Caco-2 (cell line): ENCODE measurements at regions not wholly inside any gene's neighbourhood (a gene's known extent, or its start where the extent isn't known, plus 50 kb on each side); places are given as distances from the start of the nearest gene placed in this dataset.

Source experiments
- BruUV-seq: library from RNA; stranded (reverse); fragments of 400-500 nt; replicated peaks from 2 replicates; lab custom pipeline; 2021; lab: Mats Ljungman, UMichigan
- CTCF ChIA-PET: fragments of 300-600 bp; sonication (Branson Sonifier 250); formaldehyde crosslinking; loops from one replicate; lab custom pipeline; 2022; ENCODE audit warnings: antibody characterized with exemption; lab: Charles Lee
- POLR2A ChIA-PET: fragments of 300-600 bp; sonication (Branson Sonifier 250); formaldehyde crosslinking; loops from one replicate; lab custom pipeline; 2022; ENCODE audit warnings: antibody characterized with exemption; lab: Charles Lee
- DNase-seq, 2 experiments: peaks; one replicate each; pipeline versions ENCODE4 v3.0.0 to v3.0.0-alpha.2; 2020 to 2022
- H3K27me3 ChIP-seq: replicated peaks from 2 replicates; pipeline ENCODE4 v1.6.0; 2011; ENCODE audit warnings: low read length; ENCODE audit not compliant: control insufficient read depth, insufficient read depth
- H3K36me3 ChIP-seq: 2 replicates; pipeline ENCODE4 v1.5.1; 2011; ENCODE audit warnings: low read length; ENCODE audit not compliant: control insufficient read depth, insufficient read depth
- H3K4me1 ChIP-seq: fragments of 250-450 bp; sonication (Bioruptor Pico); 2 replicates; pipeline ENCODE4 v1.5.1; 2020; ENCODE audit warnings: mild to moderate bottlenecking
- H3K4me3 ChIP-seq: 2 replicates; pipeline ENCODE4 v1.5.1; 2011; ENCODE audit warnings: low read depth, mild to moderate bottlenecking, control low read depth, low read length
- H3K9me3 ChIP-seq: fragments of 250-450 bp; sonication (Bioruptor Pico); 2 replicates; pipeline ENCODE4 v1.5.1; 2020; ENCODE audit warnings: mild to moderate bottlenecking, moderate library complexity
- H3K27ac Mint-ChIP-seq: one replicate; pipeline ENCODE4 v1.8.0; 2022; ENCODE audit warnings: mixed read lengths; ENCODE audit not compliant: unreplicated experiment
- H3K27me3 Mint-ChIP-seq: one replicate; pipeline ENCODE4 v1.8.0; 2022; ENCODE audit warnings: mixed read lengths; ENCODE audit not compliant: insufficient read depth, unreplicated experiment
- H3K36me3 Mint-ChIP-seq: one replicate; pipeline ENCODE4 v1.8.0; 2022; ENCODE audit warnings: mild to moderate bottlenecking, mixed read lengths; ENCODE audit not compliant: insufficient read depth, unreplicated experiment
- H3K4me1 Mint-ChIP-seq: one replicate; pipeline ENCODE4 v1.8.0; 2022; ENCODE audit warnings: low read depth, mixed read lengths; ENCODE audit not compliant: unreplicated experiment
- H3K4me3 Mint-ChIP-seq: one replicate; pipeline ENCODE4 v1.8.0; 2022; ENCODE audit warnings: mild to moderate bottlenecking, moderate library complexity, mixed read lengths; ENCODE audit not compliant: unreplicated experiment
- H3K9me3 Mint-ChIP-seq: one replicate; pipeline ENCODE4 v1.8.0; 2022; ENCODE audit warnings: mixed read lengths; ENCODE audit not compliant: unreplicated experiment
- CTCF ChIP-seq, 2 experiments: fragments of 200-600 bp in 1 of 2; IDR thresholded peaks; 1 replicate in 1 of 2; 2 replicates in 1 of 2; pipeline versions ENCODE4 v1.5.1 to v1.8.0; 2011 to 2022; ENCODE audit warnings: antibody characterized with exemption in 1 of 2, control low read depth in 1 of 2, inconsistent platforms in 1 of 2, low read depth in 1 of 2, low read length in 1 of 2, mild to moderate bottlenecking in 1 of 2, moderate library complexity in 1 of 2; ENCODE audit not compliant: insufficient read depth in 1 of 2, severe bottlenecking in 1 of 2, unreplicated experiment in 1 of 2
- intact Hi-C: fragments of 100-400 bp; cut with micrococcal nuclease; formaldehyde crosslinking; loops from one replicate; pipeline ENCODE4 v1.10.0; 2022; ENCODE audit not compliant: unreplicated experiment

GRCh38 chr17:65477600-65477999, 83.8 kb downstream of the AXIN2 start:
- H3K36me3 ChIP-seq: no peaks in the 10 kb centered on the region; the same call in 1 of the 2 replicates
- Mint-ChIP-seq H3K27ac (no peak overlapping the region), H3K4me1 (peaks cover 9% of the 10 kb centered on the region), H3K9me3 (peaks cover 10% of the 10 kb centered on the region), H3K27me3 (no peaks in the 10 kb centered on the region), H3K36me3 (no peaks in the 10 kb centered on the region), H3K4me3 (no peak overlapping the region)
- H3K27me3 ChIP-seq: no peaks in the 10 kb centered on the region
- ChIA-PET POLR2A (no interaction called here), CTCF (no interaction called here)
- H3K4me3 ChIP-seq: no peak overlapping the region
- intact Hi-C loops: no loop called here
- peaks cover 5% of the 10 kb centered on the region; the same call in 1 of the 2 replicates for H3K9me3 ChIP-seq
- DNase-seq: no peak
- TF ChIP-seq CTCF (IDR thresholded peaks at IDR 0.05; ENCODE audit: insufficient read depth in 1 of 2, low read depth in 1 of 2, low read length in 1 of 2, severe bottlenecking in 1 of 2, unreplicated experiment in 1 of 2): no peak
- no peaks in the 10 kb centered on the region for H3K4me1 ChIP-seq
- BruUV-seq: no TSS peak

- Histone ChIP-seq H3K4me3 (no peak overlapping the region), H3K36me3 (no peaks in the 10 kb centered on the region; the same call in 1 of the 2 replicates), H3K9me3 (no peaks in the 10 kb centered on the region), H3K4me1 (no peaks in the 10 kb centered on the region), H3K27me3 (no peaks in the 10 kb centered on the region)
- BruUV-seq: no TSS peak
- ChIA-PET CTCF (no interaction called here), POLR2A (no interaction called here)
- no peaks in the 10 kb centered on the region for H3K36me3 Mint-ChIP-seq
- H3K27me3 Mint-ChIP-seq: no peaks in the 10 kb centered on the region
- TF ChIP-seq CTCF (IDR thresholded peaks at IDR 0.05; ENCODE audit: insufficient read depth in 1 of 2, low read depth in 1 of 2, low read length in 1 of 2, severe bottlenecking in 1 of 2, unreplicated experiment in 1 of 2): no peak
- no peaks in the 10 kb centered on the region for H3K4me1 Mint-ChIP-seq
- intact Hi-C loops: no loop called here
- no peak for DNase-seq
- no peak overlapping the region for H3K27ac Mint-ChIP-seq
- no peak overlapping the region for H3K4me3 Mint-ChIP-seq
- H3K9me3 Mint-ChIP-seq: peaks cover 10% of the 10 kb centered on the region
Observed at GRCh38 chr17:65474660-65475059, 86.8 kb downstream of the AXIN2 start.

- ChIA-PET POLR2A (no interaction called here), CTCF (no interaction called here)
- Histone ChIP-seq H3K9me3 (no peaks in the 10 kb centered on the region), H3K36me3 (no peaks in the 10 kb centered on the region; the same call in 1 of the 2 replicates), H3K4me3 (no peak overlapping the region), H3K27me3 (no peaks in the 10 kb centered on the region), H3K4me1 (no peaks in the 10 kb centered on the region)
- no TSS peak for BruUV-seq
- Mint-ChIP-seq H3K4me1 (no peaks in the 10 kb centered on the region), H3K27me3 (no peaks in the 10 kb centered on the region), H3K27ac (no peak overlapping the region), H3K4me3 (no peak overlapping the region), H3K36me3 (no peaks in the 10 kb centered on the region), H3K9me3 (peaks cover 10% of the 10 kb centered on the region)
- TF ChIP-seq CTCF (IDR thresholded peaks at IDR 0.05; ENCODE audit: insufficient read depth in 1 of 2, low read depth in 1 of 2, low read length in 1 of 2, severe bottlenecking in 1 of 2, unreplicated experiment in 1 of 2): no peak
- intact Hi-C loops: no loop called here
- DNase-seq: no peak
Observed at GRCh38 chr17:65473985-65474384, 87.5 kb downstream of the AXIN2 start.
